WTC11 (cell line): ENCODE measurements at regions not wholly inside any gene's neighbourhood (a gene's known extent, or its start where the extent isn't known, plus 50 kb on each side); places are given as distances from the start of the nearest gene placed in this dataset.

Source experiments
- ATAC-seq: fragments of 200-7000 bp; cut with Tn5 transposase; 2 replicates; pipeline ENCODE4 v1.10.0; 2021; ENCODE audit warnings: mild to moderate bottlenecking, moderate library complexity
- CTCF ChIA-PET: fragments of 300-600 bp; sonication (Branson Sonifier 250); formaldehyde crosslinking; loops from one replicate; lab custom pipeline; 2021; ENCODE audit warnings: antibody characterized with exemption; lab: Charles Lee
- POLR2A ChIA-PET: fragments of 350-600 bp; sonication (Branson Sonifier 250); formaldehyde crosslinking; loops from one replicate; lab custom pipeline; 2021; ENCODE audit warnings: antibody characterized with exemption; lab: Charles Lee
- DNase-seq: peaks from one replicate; pipeline ENCODE4 v3.0.0; 2021; ENCODE audit warnings: low spot score
- H3K27ac Mint-ChIP-seq: 2 replicates; pipeline ENCODE4 v1.8.0; 2021; ENCODE audit warnings: mixed read lengths
- H3K27me3 Mint-ChIP-seq: 2 replicates; pipeline ENCODE4 v1.8.0; 2021; ENCODE audit warnings: low read depth, mild to moderate bottlenecking, moderate library complexity, mixed read lengths
- H3K36me3 Mint-ChIP-seq: 2 replicates; pipeline ENCODE4 v1.8.0; 2021; ENCODE audit warnings: mixed read lengths
- H3K4me1 Mint-ChIP-seq: 2 replicates; pipeline ENCODE4 v1.8.0; 2022; ENCODE audit warnings: mixed read lengths
- H3K4me3 Mint-ChIP-seq: 2 replicates; pipeline ENCODE4 v1.8.0; 2021; ENCODE audit warnings: mild to moderate bottlenecking, moderate library complexity, mixed read lengths
- H3K9me3 Mint-ChIP-seq: 2 replicates; pipeline ENCODE4 v1.8.0; 2021; ENCODE audit warnings: mixed read lengths
- AFF4 ChIP-seq: sonication (generic); formaldehyde crosslinking; IDR thresholded peaks from 2 replicates; pipeline ENCODE4 v1.8.1; 2023; ENCODE audit warnings: mild to moderate bottlenecking, missing genetic modification reagents, borderline replicate concordance
- AR ChIP-seq: fragments of 250-450 bp; sonication (Bioruptor Pico); IDR thresholded peaks from 2 replicates; pipeline ENCODE4 v1.9.0; 2021; ENCODE audit warnings: mild to moderate bottlenecking
- CTCF ChIP-seq: fragments of 200-600 bp; IDR thresholded peaks from 2 replicates; pipeline ENCODE4 v1.8.0; 2022; ENCODE audit warnings: antibody characterized with exemption
- ERG ChIP-seq: fragments of 250-450 bp; sonication (Bioruptor Pico); IDR thresholded peaks from 2 replicates; pipeline ENCODE4 v1.8.0; 2021; ENCODE audit warnings: mild to moderate bottlenecking
- FOXP4 ChIP-seq: sonication (generic); formaldehyde crosslinking; IDR thresholded peaks from 2 replicates; pipeline ENCODE4 v1.8.0; 2022; ENCODE audit warnings: mild to moderate bottlenecking, missing genetic modification reagents
- GRHL2 ChIP-seq: fragments of 250-450 bp; sonication (Bioruptor Pico); IDR thresholded peaks from 2 replicates; pipeline ENCODE4 v1.8.0; 2022; ENCODE audit warnings: mild to moderate bottlenecking, moderate library complexity; ENCODE audit not compliant: insufficient replicate concordance, severe bottlenecking
- IRF2 ChIP-seq: sonication (generic); formaldehyde crosslinking; IDR thresholded peaks from 2 replicates; pipeline ENCODE4 v1.8.0; 2022; ENCODE audit warnings: low read depth, missing genetic modification reagents, borderline replicate concordance
- NFE2L1 ChIP-seq: sonication (generic); formaldehyde crosslinking; IDR thresholded peaks from 2 replicates; pipeline ENCODE4 v1.8.1; 2023; ENCODE audit warnings: missing genetic modification reagents
- NR3C1 ChIP-seq: sonication (generic); formaldehyde crosslinking; conservative IDR thresholded peaks from 2 replicates; pipeline ENCODE4 v1.8.1; 2023; ENCODE audit warnings: low read depth, mild to moderate bottlenecking, missing genetic modification reagents
- RORB ChIP-seq: fragments of 250-450 bp; sonication (Bioruptor Pico); IDR thresholded peaks from 2 replicates; pipeline ENCODE4 v1.9.0; 2021; ENCODE audit warnings: mild to moderate bottlenecking
- TEAD4 ChIP-seq: sonication (generic); formaldehyde crosslinking; IDR thresholded peaks from 2 replicates; pipeline ENCODE4 v1.8.0; 2022; ENCODE audit warnings: mild to moderate bottlenecking, missing genetic modification reagents
- TP53 ChIP-seq: sonication (generic); formaldehyde crosslinking; IDR thresholded peaks from 2 replicates; pipeline ENCODE4 v1.8.1; 2023; ENCODE audit warnings: mild to moderate bottlenecking, missing genetic modification reagents
- USF1 ChIP-seq: sonication (generic); formaldehyde crosslinking; IDR thresholded peaks from 2 replicates; pipeline ENCODE4 v1.8.0; 2022; ENCODE audit warnings: mild to moderate bottlenecking, missing genetic modification reagents
- ZNF263 ChIP-seq: sonication (generic); formaldehyde crosslinking; IDR thresholded peaks from 2 replicates; pipeline ENCODE4 v1.8.1; 2022; ENCODE audit warnings: low read depth, mild to moderate bottlenecking, moderate library complexity, missing genetic modification reagents
- ZNF281 ChIP-seq: sonication (generic); formaldehyde crosslinking; IDR thresholded peaks from 2 replicates; pipeline ENCODE4 v1.8.0; 2023; ENCODE audit warnings: mild to moderate bottlenecking, missing genetic modification reagents
- ZNF425 ChIP-seq: fragments of 250-450 bp; sonication (Bioruptor Pico); conservative IDR thresholded peaks from 2 replicates; pipeline ENCODE4 v1.9.0; 2021; ENCODE audit warnings: mild to moderate bottlenecking
- ZNF512 ChIP-seq: sonication (generic); formaldehyde crosslinking; IDR thresholded peaks from 2 replicates; pipeline ENCODE4 v1.8.1; 2022; ENCODE audit warnings: missing genetic modification reagents, borderline replicate concordance

- TF ChIP-seq AFF4 (no peak), ZNF263 (CRISPR knock-in tag) (no peak), CTCF (no peak), TEAD4 (no peak), ZNF425 (CRISPR knock-in tag) (no peak), USF1 (no peak), NFE2L1 (CRISPR knock-in tag) (no peak)
- TF ChIP-seq, all 79 proteins: peak for 0
These were observed 113.9 kb downstream of the LHX9 start (continued) for GRCh38 chr1:198031086-198031485.

GRCh38 chr1:198032668-198033067, 115.5 kb downstream of the LHX9 start:
- no peaks in the 10 kb centered on the region for H3K36me3 Mint-ChIP-seq
- H3K4me1 Mint-ChIP-seq, result no peaks in the 10 kb centered on the region
- DNase-seq, result no peak
- H3K4me3 Mint-ChIP-seq, result no peak overlapping the region
- no peaks in the 10 kb centered on the region for H3K9me3 Mint-ChIP-seq
- ATAC-seq, result no peak
- POLR2A ChIA-PET, result no interaction called here
- CTCF ChIA-PET, result no interaction called here
- H3K27ac Mint-ChIP-seq, result no peak overlapping the region
- H3K27me3 Mint-ChIP-seq, result no peaks in the 10 kb centered on the region
- TF ChIP-seq RORB (CRISPR knock-in tag) (no peak), ZNF512 (CRISPR knock-in tag) (no peak), GRHL2 (CRISPR knock-in tag) (no peak), TP53 (CRISPR knock-in tag) (no peak), NR3C1 (CRISPR knock-in tag) (no peak), FOXP4 (CRISPR knock-in tag) (no peak), ERG (no peak), ZNF281 (CRISPR knock-in tag) (no peak), IRF2 (CRISPR knock-in tag) (no peak), AR (CRISPR knock-in tag) (no peak)
